ENCODE measurements at regions not wholly inside any gene's neighbourhood (a gene's known extent, or its start where the extent isn't known, plus 50 kb on each side); places are given as distances from the start of the nearest gene placed in this dataset.
A peak's percentile ranks its signal among the peaks of the same experiment; 100 is the strongest.

- no peak for TF ChIP-seq CTCF (IDR thresholded peaks at IDR 0.05)
- Mint-ChIP-seq H3K4me3 (no peak overlapping the region), H3K4me1 (ENCODE audit: low read depth) (peaks cover 27% of the 10 kb centered on the region), H3K27ac (no peak overlapping the region), H3K9me3 (peaks cover 11% of the 10 kb centered on the region), H3K27me3 (ENCODE audit: insufficient read depth) (0 out of 2 replicates have a peak, but pooled peaks cover 2% of the 10 kb centered on the region), H3K36me3 (ENCODE audit: low read depth) (peaks cover 9% of the 10 kb centered on the region; the same call in 1 of the 2 replicates)
- no peak for DNase-seq
Measured at GRCh38 chr11:128375961-128376360, 211.4 kb downstream of the ETS1 start.

- H3K27me3 Mint-ChIP-seq (ENCODE audit: insufficient read depth), result peaks cover 5% of the 10 kb centered on the region; the same call in 1 of the 2 replicates
- peaks cover 18% of the 10 kb centered on the region for H3K4me1 Mint-ChIP-seq (ENCODE audit: low read depth)
- no peak overlapping the region for H3K27ac Mint-ChIP-seq
- DNase-seq, result no peak
- TF ChIP-seq CTCF (IDR thresholded peaks at IDR 0.05), result no peak
- peaks cover 9% of the 10 kb centered on the region; the same call in 1 of the 2 replicates for H3K36me3 Mint-ChIP-seq (ENCODE audit: low read depth)
- no peak overlapping the region for H3K4me3 Mint-ChIP-seq
- peaks cover 11% of the 10 kb centered on the region for H3K9me3 Mint-ChIP-seq
Measured at GRCh38 chr11:128374026-128374425, 213.3 kb downstream of the ETS1 start.

GRCh38 chr11:128372977-128373376, 214.4 kb downstream of the ETS1 start:
- Mint-ChIP-seq H3K27ac (no peak overlapping the region), H3K27me3 (ENCODE audit: insufficient read depth) (peaks cover 4% of the 10 kb centered on the region; the same call in 1 of the 2 replicates)

DNA sequence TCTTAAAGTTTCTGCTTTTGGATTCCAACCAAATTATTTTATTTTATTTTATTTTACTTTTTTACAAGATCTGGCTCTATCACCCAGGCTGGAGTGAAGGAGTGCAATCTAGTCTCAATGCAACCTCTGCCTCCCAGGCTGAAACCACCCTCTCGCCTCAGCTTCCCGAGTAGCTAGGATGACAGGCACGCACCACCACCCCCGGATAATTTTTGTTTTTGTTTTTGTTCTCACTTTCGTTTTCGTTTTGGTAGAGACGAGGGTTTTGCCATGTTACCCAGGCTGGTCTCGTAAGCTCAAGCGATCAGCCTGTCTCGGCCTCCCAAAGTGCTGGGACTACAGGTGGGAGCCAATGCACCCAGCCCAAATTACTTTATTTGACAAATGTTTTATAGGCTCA, 219.8 kb downstream of the ETS1 start:
- peaks cover 10% of the 10 kb centered on the region for H3K27me3 Mint-ChIP-seq (ENCODE audit: insufficient read depth)
- H3K4me1 Mint-ChIP-seq (ENCODE audit: low read depth), result peaks cover 5% of the 10 kb centered on the region
- no peak overlapping the region for H3K27ac Mint-ChIP-seq
- TF ChIP-seq CTCF (IDR thresholded peaks at IDR 0.05), result no peak
- H3K4me3 Mint-ChIP-seq, result 0 out of 2 replicates have a peak overlapping the region, but pooled peaks have one; percentile 18
- no peaks in the 10 kb centered on the region for H3K9me3 Mint-ChIP-seq
- no peak for DNase-seq
- H3K36me3 Mint-ChIP-seq (ENCODE audit: low read depth), result no peaks in the 10 kb centered on the region

More at GRCh38 chr11:128372977-128373376, 214.4 kb downstream of the ETS1 start:
- peaks cover 6% of the 10 kb centered on the region for H3K9me3 Mint-ChIP-seq
- H3K4me3 Mint-ChIP-seq, result no peak overlapping the region
- peaks cover 18% of the 10 kb centered on the region for H3K4me1 Mint-ChIP-seq (ENCODE audit: low read depth)
- no peak for DNase-seq
- 0 out of 2 replicates have a peak, but pooled peaks cover 5% of the 10 kb centered on the region for H3K36me3 Mint-ChIP-seq (ENCODE audit: low read depth)
- TF ChIP-seq CTCF (IDR thresholded peaks at IDR 0.05), result no peak

GRCh38 chr11:128365044-128365443, 222.3 kb downstream of the ETS1 start:
- H3K36me3 Mint-ChIP-seq (ENCODE audit: low read depth), result no peaks in the 10 kb centered on the region
- DNase-seq, result peak; percentile 65
- H3K27me3 Mint-ChIP-seq (ENCODE audit: insufficient read depth), result peaks cover 9% of the 10 kb centered on the region
- no peak overlapping the region for H3K27ac Mint-ChIP-seq
- no peak for TF ChIP-seq CTCF (IDR thresholded peaks at IDR 0.05)
- H3K4me3 Mint-ChIP-seq, result no peak overlapping the region
- H3K4me1 Mint-ChIP-seq (ENCODE audit: low read depth), result peaks cover 21% of the 10 kb centered on the region
- no peaks in the 10 kb centered on the region for H3K9me3 Mint-ChIP-seq
